ENCODE measurements at regions not wholly inside any gene's neighbourhood (a gene's known extent, or its start where the extent isn't known, plus 50 kb on each side); places are given as distances from the start of the nearest gene placed in this dataset.
"Not testable (repeated sequence)": the region's sequence is repeated elsewhere in the genome, so short reads cannot be mapped to it uniquely, and the experiment has no call there.

- Histone ChIP-seq H3K9me3 (ENCODE audit: low read depth, low read length) (no peaks in the 10 kb centered on the region), H4K20me1 (ENCODE audit: insufficient read depth, low read length) (no peaks in the 10 kb centered on the region), H3K27ac (ENCODE audit: low read depth, low read length) (peak overlapping the region; percentile 62), H2AFZ (ENCODE audit: low read length) (no peak overlapping the region), H3K4me1 (ENCODE audit: insufficient read depth, low read length) (peaks cover 30% of the 10 kb centered on the region), H3K79me2 (ENCODE audit: insufficient read depth, low read length) (no peaks in the 10 kb centered on the region), H3K4me3 (ENCODE audit: insufficient read depth, low read length) (no peak overlapping the region), H3K4me2 (ENCODE audit: insufficient read depth, low read length) (peak overlapping the region; percentile 8), H3K27me3 (ENCODE audit: insufficient read depth, low read length) (no peaks in the 10 kb centered on the region), H3K36me3 (ENCODE audit: insufficient read depth, low read length) (no peaks in the 10 kb centered on the region)
- TF ChIP-seq CTCF (IDR thresholded peaks at IDR 0.05; ENCODE audit: extremely low read depth, low read depth, low read length): no peak
- DNase-seq (ENCODE audit: insufficient read length, low spot score, missing footprints): no peak
Measured at GRCh38 chr3:30539772-30540171, 66.6 kb upstream of the TGFBR2 start.

GRCh38 chr3:30541156-30541555 is 65.2 kb upstream of the TGFBR2 start:
- DNase-seq (ENCODE audit: insufficient read length, low spot score, missing footprints); H3K27ac ChIP-seq (ENCODE audit: low read depth, low read length); H4K20me1 ChIP-seq (ENCODE audit: insufficient read depth, low read length); H3K36me3 ChIP-seq (ENCODE audit: insufficient read depth, low read length); H3K79me2 ChIP-seq (ENCODE audit: insufficient read depth, low read length); H3K9me3 ChIP-seq (ENCODE audit: low read depth, low read length); H3K4me2 ChIP-seq (ENCODE audit: insufficient read depth, low read length); H2AFZ ChIP-seq (ENCODE audit: low read length); H3K4me3 ChIP-seq (ENCODE audit: insufficient read depth, low read length); H3K27me3 ChIP-seq (ENCODE audit: insufficient read depth, low read length): not testable (repeated sequence)
- peaks cover 30% of the 10 kb centered on the region for H3K4me1 ChIP-seq (ENCODE audit: insufficient read depth, low read length)

- H3K4me3 ChIP-seq (ENCODE audit: insufficient read depth, low read length): no peak overlapping the region
- peaks cover 26% of the 10 kb centered on the region for H3K4me1 ChIP-seq (ENCODE audit: insufficient read depth, low read length)
- TF ChIP-seq CTCF (IDR thresholded peaks at IDR 0.05; ENCODE audit: extremely low read depth, low read depth, low read length): no peak
- H3K79me2 ChIP-seq (ENCODE audit: insufficient read depth, low read length): no peaks in the 10 kb centered on the region
- H3K36me3 ChIP-seq (ENCODE audit: insufficient read depth, low read length): no peaks in the 10 kb centered on the region
- H3K27ac ChIP-seq (ENCODE audit: low read depth, low read length): no peak overlapping the region
- DNase-seq (ENCODE audit: insufficient read length, low spot score, missing footprints): no peak
- H3K4me2 ChIP-seq (ENCODE audit: insufficient read depth, low read length): no peak overlapping the region
- H4K20me1 ChIP-seq (ENCODE audit: insufficient read depth, low read length): no peaks in the 10 kb centered on the region
- H3K27me3 ChIP-seq (ENCODE audit: insufficient read depth, low read length): no peaks in the 10 kb centered on the region
- H2AFZ ChIP-seq (ENCODE audit: low read length): no peak overlapping the region
- H3K9me3 ChIP-seq (ENCODE audit: low read depth, low read length): no peaks in the 10 kb centered on the region
Measured at GRCh38 chr3:30542897-30543296, 63.5 kb upstream of the TGFBR2 start.

- TF ChIP-seq CTCF (IDR thresholded peaks at IDR 0.05; ENCODE audit: extremely low read depth, low read depth, low read length): no peak
- no peaks in the 10 kb centered on the region for H4K20me1 ChIP-seq (ENCODE audit: insufficient read depth, low read length)
- no peak overlapping the region for H2AFZ ChIP-seq (ENCODE audit: low read length)
- no peaks in the 10 kb centered on the region for H3K27me3 ChIP-seq (ENCODE audit: insufficient read depth, low read length)
- no peaks in the 10 kb centered on the region for H3K36me3 ChIP-seq (ENCODE audit: insufficient read depth, low read length)
- H3K4me3 ChIP-seq (ENCODE audit: insufficient read depth, low read length): no peak overlapping the region
- no peaks in the 10 kb centered on the region for H3K79me2 ChIP-seq (ENCODE audit: insufficient read depth, low read length)
- H3K27ac ChIP-seq (ENCODE audit: low read depth, low read length): peak overlapping the region; percentile 6
- DNase-seq (ENCODE audit: insufficient read length, low spot score, missing footprints): peak; percentile 68
- H3K4me2 ChIP-seq (ENCODE audit: insufficient read depth, low read length): peak overlapping the region; percentile 8
- no peaks in the 10 kb centered on the region for H3K9me3 ChIP-seq (ENCODE audit: low read depth, low read length)
- peaks cover 9% of the 10 kb centered on the region for H3K4me1 ChIP-seq (ENCODE audit: insufficient read depth, low read length)
Measured at GRCh38 chr3:30544812-30545211, 61.6 kb upstream of the TGFBR2 start.
